DMS114 treated with DMSO at 0.1 percent for 48 hours (cell line): ENCODE measurements at regions not wholly inside any gene's neighbourhood (a gene's known extent, or its start where the extent isn't known, plus 50 kb on each side); places are given as distances from the start of the nearest gene placed in this dataset.
"Not testable (repeated sequence)": the region's sequence is repeated elsewhere in the genome, so short reads cannot be mapped to it uniquely, and the experiment has no call there.

ENCODE experiments used
- DNase-seq: peaks from one replicate; lab custom pipeline; 2025; ENCODE audit not compliant: unreplicated experiment; lab: John Stamatoyannopoulos, UW

DNA sequence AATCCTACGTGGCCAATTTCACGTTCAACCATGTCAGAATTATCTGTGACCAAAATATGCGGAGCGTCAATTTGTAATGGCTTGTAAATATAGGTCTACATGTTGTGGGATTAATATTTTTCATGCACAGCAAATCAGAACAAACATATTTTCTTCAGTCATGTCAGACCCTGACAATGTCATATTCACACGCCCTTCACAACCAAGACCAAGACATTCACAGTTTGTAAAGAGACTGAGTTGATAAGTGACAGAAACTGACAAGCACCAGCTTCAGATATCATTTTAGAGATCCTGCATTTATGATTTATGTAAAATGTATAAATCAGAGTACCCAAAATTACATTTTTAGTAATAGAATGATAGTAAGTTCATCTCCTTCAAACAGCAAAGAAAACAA, 57.3 kb upstream of the NOVA1 start:
- DNase-seq: no peak

DNA sequence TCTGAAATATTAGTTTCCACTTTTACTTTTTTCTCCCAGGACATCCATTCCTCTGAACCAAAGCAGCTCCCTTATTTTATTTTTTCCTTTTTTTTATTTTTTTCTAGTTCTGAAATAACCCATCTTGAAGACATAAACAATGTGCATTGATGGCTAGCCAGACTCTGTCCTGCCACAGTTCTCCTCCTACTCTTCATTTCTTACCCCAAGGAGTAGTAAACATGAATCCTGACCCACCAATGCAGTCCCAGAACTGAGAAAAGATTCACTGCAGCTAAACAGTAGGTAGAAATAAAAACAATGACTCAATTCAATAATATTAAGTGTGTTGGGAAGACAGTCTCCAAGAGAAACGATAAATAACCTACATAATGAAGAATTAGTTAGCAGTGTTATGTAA, 65.7 kb upstream of the NOVA1 start:
- no peak for DNase-seq

DNA sequence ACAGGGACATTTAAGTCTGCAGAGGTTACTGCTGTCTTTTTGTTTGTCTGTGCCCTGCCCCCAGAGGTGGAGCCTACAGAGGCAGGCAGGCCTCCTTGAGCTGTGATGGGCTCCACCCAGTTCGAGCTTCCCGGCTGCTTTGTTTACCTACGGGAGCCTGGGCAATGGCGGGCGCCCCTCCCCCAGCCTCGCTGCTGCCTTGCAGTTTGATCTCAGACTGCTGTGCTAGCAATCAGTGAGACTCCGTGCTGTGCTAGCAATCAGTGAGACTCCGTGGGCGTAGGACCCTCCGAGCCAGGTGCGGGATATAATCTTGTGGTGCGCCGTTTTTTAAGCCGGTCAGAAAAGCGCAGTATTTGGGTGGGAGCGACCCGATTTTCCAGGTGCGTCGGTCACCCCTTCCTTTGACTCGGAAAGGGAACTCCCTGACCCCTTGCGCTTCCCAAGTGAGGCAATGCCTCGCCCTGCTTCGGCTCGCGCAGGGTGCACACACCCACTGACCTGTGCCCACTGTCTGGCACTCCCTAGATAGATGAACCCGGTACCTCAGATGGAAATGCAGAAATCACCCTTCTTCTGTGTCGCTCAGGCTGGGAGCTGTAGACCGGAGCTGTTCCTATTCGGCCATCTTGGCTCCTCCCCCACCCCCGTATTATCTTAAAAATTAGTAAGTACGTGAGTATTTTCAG, 81.0 kb upstream of the NOVA1 start:
- DNase-seq: not testable (repeated sequence)

DNA sequence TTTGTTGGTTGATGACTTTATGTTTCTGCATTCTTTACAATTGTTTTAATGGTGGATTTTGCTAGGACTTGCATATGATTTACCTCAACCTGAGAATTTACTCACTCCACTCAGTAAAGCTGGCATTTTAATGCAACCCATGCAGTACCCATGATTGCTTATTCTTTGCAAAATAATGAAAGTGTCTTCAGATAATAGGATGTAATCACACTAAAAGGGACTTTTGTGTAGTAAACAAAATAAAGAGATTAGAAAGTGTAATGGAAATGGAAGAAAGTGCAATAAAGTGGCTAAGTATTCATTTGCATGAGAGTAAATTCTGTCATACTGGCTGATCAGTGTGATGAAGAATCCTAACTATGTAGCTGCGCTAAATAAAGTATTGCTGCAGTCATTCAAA, 87.6 kb upstream of the NOVA1 start:
- DNase-seq: no peak

DNA sequence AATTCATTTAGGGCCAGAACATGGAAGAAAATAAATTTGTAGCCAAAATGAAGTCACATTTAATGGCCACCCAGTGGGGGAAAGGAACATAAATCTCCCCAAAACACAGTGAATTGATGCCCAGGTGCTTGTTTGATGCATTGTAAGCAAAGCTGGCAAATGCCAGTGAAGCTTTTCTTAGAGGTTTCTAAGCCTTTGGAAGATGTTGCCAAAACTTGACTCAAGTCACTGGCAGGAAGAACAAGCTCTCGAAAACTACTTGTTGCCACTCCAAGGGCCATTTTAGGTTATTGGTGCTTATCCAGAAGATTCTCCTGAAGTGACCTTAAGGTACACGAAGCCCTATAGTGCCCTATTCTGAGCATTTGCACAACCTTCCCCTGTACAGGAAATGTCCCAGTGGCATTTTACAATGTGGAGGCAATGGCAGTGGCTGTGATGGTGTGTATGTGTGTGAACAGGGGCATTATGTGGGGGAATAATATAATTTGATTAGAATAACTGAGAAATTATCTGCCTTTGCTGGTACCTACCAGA, 89.5 kb upstream of the NOVA1 start:
- no peak for DNase-seq

DNA sequence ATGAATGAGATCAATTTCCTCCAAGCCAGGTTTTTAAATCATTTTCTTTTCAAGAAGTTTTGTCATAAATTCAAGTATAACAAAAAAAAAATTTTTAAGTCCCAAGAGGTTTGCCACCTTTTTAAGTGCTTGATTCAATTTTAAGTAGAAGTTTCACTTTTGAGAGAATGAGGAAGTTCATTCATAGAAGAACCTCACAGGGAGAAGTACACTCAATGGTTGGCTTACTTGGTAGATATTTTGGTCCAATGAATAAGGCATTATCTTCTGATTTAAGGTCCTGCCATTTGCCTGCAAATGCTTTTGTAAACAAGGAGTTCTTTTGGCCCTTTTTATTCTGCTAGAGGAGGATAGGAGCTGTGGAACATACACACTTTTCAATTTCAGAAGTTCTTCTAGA, 96.7 kb upstream of the NOVA1 start:
- DNase-seq: no peak

DNA sequence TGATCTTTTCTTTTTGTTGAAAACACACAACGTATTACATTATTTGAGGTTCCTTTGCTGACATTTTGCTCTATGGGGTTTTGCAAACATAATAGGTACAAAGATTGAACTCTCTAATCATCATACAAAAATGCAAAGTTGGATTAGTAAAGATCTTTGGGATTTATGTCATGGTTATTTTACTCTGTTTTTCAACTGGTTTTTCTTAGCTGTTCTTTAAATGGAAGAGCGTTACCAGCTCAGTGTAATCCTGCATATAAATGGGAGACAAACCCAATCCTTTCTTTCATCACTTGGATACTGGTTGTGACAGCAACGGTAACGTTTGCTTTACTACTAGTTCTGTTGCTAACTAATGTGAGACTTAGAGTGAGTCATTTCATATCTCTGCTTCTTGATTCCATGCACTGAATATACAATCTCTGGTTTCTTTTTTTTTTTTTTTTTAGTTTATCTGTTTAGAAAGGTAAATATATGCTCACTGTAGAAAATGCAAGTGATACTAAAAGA, 104.9 kb upstream of the NOVA1 start:
- DNase-seq: no peak

DNA sequence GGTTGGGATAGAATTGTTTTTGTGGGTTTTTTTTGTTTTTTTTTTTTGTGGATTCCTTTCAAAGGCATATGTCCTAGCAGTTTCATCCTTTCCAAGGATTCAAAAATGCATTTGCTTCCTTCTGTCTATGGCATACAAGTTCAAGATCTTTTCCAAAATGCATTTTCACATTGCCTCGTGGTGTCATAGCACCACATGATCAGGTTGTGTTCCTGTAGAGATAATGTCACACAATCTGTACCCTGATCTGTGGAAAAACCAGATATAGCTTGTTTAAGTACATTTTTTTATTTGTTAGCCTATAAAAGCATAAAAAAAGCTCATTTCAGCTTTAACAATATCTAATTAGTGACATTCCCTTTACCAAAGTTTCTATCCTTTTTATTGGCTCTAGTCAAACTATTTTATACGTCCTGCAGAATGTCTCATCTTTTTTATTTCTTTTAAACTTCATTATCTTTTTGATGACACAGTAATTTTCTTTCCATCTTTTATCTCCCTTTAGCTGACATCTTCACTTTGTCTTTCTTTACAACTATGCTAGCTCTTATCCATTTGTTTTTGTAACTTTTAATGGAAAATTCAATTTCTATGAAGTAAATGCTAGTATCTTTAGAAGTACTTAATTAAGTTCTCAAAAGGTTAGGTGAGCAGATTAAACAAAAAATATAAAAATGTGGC, 106.0 kb upstream of the NOVA1 start:
- no peak for DNase-seq

DNA sequence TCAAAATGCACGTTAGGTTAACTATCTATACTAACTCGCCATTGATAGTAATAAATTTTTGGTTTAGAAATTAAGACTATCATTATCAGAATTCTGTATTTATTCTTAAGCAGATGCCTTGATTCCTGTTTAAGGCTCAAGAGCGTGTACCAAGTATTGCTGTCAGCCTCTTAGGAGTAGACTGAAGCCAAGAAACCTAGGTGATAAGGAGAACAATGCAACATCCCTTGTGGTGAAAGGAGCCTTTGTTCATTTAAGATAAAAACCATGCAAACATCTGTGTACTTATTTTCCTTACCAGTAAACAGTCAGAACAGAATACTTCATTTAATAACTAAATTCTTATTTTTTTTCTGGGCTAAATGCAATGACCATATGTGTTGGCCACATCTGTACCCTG, 109.4 kb upstream of the NOVA1 start:
- DNase-seq: no peak

DNA sequence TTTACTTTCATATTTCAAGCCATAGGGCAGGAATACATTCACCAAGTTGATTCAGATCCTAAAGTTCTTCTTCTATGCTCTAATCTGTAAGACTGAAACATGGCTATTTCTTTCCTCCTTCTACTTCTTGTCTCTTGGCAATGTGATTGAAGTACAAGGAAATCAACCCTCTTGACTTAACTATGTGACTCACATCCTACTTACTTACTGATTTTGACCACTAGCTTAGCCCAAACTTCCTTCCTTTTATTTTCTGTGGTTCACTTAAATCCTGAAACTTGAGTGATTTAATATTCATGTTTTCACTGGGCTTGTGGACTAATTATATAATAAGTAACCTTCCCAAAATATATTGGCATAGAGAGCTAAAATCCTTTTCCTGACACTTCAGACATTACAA, 111.2 kb upstream of the NOVA1 start:
- no peak for DNase-seq

DNA sequence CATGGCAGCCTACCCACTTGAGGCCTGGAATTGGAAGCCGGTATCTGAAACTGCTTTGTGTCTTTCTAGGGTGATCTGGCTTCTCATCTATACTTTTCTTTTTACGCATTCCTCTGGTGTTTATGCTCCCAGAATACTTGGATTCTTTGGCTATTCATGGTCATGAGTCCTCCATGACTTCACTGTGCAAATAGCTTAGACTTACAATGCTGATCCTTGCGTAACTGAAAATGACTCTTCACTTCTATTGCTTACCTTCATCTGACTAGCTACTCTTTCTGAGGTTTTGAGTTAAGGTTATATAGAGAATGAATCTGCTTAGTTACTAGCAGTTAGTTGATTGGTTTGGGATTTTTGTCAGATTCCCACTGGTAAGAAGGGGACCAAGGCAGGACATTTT, 121.7 kb upstream of the NOVA1 start:
- no peak for DNase-seq

DNA sequence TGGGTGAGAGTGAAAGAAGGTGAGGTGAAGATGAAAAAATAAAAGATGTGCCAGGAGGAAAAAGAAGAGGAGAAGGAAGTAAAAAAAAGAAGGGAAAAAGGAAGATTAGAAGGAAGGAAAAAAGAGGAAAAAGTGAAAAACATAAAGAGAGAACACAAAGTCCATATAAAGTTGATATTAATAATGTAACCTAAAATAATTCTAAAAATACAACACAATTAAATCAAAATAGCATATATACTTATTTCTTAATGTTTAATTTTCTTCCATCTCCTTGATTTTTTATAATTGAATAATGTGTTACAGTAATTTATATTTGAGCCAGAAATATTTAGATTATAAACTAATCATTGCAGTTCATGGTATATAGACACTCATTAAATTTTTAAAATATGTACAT, 124.4 kb upstream of the NOVA1 start:
- DNase-seq: no peak

DNA sequence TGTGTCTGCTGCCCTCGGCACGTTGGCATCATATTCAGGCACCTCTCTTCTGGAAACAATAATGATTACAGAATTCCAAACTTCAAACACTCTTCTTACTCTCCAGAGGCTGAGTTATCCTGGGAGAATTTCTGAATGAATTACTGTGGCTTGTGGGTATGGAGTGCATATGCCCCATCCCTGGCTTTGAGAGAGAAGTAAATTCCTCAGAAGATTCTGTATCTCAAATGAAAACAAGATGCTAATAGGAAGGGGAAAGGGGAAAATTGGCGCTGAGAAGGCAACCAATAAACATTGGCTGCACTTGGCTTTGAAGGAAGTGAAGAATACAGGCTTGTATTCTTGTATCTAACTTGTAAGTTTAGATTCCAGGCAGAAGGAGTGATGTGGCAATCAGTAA, 132.0 kb upstream of the NOVA1 start:
- DNase-seq: no peak

DNA sequence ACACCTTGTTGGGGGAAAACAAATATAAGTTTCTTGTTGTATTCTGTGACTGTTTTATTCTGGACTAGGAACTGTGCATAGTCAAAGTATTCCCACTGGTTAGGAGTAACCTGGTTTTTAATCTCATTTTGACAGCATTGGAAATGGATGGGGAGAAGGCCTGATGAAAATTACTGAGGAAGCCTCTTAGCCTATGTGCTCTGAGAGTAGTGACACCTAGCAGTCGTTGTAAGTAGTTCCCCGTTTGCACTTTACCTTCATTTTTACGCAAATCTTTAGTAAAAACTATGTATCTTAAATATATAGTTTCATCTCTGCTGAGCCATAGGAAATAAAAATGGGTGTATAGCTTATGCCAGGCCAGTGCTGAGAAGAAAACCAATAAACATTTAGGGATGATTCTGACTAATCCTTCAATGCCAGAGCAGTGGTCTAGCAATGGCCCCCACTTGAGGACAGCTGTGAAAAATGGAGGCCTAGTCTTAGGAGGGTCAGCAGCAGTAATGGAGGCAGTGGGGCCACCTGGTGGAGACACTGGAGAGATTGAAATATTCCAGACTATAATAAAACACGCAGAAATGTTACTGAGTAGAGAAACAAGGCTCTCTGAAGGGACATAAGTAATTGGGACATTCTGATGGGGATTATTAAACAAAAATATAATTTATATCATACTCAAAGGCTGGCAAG, 133.2 kb upstream of the NOVA1 start:
- no peak for DNase-seq

DNA sequence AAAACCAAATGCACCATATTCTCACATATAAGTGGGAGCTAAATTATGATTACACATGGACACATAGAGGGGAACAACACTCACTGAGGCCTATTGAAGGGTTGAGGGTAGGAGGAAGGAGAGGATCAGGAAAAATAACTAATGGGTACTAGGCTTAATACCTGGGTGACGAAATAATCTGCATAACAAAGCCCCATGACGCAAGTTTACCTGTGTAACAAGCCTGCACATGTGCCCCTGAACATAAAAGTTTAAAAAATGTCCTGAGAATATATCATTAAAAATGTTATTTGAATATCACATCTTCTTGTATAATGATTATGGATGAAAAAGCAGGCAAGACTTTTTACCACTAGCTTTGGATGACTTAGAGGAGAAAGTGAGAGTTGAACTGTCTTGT, 138.0 kb upstream of the NOVA1 start:
- no peak for DNase-seq

DNA sequence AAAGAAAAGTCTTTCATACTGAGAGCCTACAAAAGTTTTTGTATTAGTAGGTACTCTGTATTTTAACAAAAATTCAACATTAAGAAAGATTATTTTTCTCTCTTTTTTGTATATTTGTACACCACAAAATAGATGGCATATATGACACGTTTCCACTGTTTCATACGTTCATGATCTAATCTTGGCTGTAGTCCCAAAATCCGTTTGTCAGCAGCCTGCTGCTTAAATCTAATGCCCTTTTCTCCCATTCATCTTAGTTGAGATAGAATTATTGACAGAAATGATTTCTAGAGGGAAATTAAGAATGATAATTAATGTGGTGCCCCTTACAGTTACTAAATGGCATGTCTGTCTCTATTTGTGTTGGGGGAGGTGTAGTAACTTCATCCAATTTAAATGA, 140.7 kb upstream of the NOVA1 start:
- DNase-seq: no peak

DNA sequence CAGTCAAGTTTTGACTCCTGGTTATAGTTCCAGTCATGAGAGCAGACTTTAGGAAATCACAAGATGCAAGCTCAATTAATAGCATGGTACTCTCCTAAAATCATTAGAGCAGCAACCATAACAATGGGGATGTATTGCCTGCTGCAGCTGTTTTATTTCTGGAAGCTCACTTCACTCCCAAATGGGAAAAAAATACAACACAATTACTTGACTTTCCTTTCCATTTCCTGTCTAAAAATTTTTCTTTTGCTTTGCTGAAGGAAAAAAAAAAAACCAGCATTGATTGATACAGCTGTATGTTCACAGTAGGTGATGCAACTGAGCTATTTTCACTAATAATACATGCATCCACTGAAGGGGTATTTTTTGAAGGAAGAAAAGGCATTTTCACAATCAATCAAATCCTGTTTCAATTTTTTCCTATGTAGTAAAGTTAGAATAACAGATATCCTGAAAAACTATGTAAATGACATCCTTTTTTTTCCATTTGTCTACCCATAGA, 143.9 kb upstream of the NOVA1 start:
- DNase-seq: no peak

DNA sequence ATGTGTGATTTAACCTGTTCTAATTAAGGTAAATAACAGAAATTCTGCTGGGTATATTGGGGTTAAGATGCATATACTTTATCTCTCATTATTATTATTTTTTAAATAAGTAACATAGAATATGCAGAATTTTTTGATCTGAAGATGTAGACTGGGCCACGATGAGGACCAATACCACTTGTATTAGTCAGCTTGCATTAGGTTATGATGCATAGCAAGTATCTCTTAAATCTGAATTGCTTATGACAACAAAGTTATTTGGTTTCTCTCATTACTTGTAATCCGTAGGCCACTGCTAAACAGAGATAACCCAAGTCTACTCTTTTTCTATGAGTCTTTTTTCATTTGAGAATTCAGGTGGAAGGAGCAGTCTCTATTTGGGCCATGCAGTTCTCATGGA, 145.5 kb upstream of the NOVA1 start:
- no peak for DNase-seq

DNA sequence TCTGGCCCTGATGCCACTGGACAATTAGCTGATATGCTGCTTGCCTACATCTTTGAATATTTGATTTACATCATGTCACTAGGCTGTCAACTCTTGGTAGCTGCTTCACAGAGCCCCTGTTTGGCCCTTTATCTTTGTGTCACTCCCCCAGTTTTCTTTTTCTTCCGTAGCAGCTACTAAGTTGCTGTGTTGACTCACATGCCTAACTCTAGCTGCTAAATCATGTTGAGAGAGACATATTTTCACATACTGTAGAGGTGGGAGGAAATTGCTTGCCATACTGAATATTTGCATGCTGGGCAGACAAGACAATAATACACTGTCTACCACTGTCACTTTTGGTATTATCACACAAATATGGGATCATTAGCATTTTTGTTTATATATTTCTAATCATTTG, 147.1 kb upstream of the NOVA1 start:
- DNase-seq: no peak

DNA sequence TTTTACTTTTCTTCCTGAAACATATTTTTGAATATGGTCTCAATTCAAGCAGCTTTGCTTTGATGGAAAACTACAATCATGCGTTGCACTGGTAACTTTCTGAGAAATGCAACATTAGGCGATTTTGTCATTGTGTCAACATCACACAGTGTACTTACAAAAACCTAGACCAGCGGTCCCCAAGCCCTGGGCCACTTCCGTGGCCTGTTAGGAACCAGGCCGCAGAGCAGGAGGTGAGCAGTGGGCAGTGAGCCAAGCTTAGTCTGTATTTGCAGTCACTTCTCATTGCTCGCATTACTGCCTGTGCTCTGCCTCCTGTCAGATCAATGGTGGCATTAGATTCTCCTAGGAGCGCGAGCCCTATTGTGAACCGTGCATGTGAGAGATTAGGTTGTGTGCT, 163.7 kb upstream of the NOVA1 start:
- no peak for DNase-seq

DNA sequence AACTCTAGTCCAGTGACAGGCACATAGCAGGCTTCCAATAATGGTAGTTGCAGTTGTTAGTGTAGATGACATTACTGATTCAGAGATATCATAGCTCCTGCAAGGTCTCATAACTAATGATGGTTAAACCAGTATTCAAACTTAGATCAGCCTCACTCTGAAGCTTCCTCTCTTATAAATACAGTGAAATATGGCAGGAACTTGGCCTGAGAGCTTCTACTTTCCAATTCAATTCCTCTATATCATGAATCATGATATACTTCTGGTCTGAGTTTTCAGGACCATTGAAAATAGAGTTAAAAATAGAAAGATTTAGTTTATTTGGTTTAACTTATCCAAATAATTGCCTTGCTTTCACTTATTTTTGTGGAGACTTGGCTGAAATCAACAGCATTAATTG, 167.5 kb upstream of the NOVA1 start:
- no peak for DNase-seq
